ENCODE measurements at regions not wholly inside any gene's neighbourhood (a gene's known extent, or its start where the extent isn't known, plus 50 kb on each side); places are given as distances from the start of the nearest gene placed in this dataset.

GRCh38 chr6:78623554-78623953, 243.8 kb upstream of the IRAK1BP1 start:
- TF ChIP-seq CTCF (conservative IDR thresholded peaks at IDR 0.05; ENCODE audit: low read depth in 2 of 2): no peak
- no peak for TF ChIP-seq CREB1 (CRISPR knock-in tag; IDR thresholded peaks at IDR 0.05; ENCODE audit: low read depth)
- TF ChIP-seq POLR2AphosphoS5 (IDR thresholded peaks at IDR 0.05; ENCODE audit: low read depth): no peak

All from GM23338 (cell line).